ENCODE measurements at regions not wholly inside any gene's neighbourhood (a gene's known extent, or its start where the extent isn't known, plus 50 kb on each side); places are given as distances from the start of the nearest gene placed in this dataset.

DNA sequence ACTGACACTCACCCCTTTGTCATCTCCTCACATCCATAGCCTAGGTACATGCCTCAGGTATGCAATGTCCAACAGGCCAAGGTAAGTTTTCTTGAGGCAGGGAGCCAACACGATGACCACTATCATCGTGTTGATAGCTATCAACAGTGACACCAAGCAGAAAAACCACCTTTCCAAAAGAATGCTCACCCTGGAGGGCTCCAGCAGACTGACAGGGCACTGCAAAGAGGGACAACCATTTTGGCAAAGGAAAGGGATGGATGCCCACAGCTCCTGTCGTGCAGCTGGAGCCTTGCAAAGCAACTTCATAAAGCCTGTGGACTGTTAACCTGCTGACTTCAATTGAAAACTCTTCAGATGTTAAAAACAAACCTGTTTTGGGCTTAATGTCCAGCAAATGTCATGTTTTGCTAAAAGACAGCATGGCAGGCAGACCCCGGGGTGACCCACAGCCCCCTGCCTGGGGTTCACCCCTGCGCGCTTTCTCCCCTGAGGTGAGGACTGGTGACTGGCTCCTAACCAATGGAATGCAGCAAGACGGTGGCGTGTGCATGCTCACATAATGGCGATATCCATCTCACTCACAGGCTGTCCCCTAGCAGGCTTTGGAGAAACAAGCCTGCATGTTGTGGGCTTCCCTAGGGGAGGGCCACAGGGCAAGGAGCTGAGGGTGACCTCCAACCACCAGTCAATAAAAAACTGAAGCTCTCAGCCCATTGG is 293.8 kb downstream of the TCERG1L start:
- no peak overlapping the region for H3K4me3 ChIP-seq
- H3K4me1 ChIP-seq (ENCODE audit: insufficient read depth): no peaks in the 10 kb centered on the region
- in situ Hi-C loops (cut with MboI): no loop called here
- H3K27me3 ChIP-seq (replicated peaks; ENCODE audit: insufficient read depth): no peaks in the 10 kb centered on the region
- H2AFZ ChIP-seq: no peak overlapping the region
- no peak overlapping the region for H3K27ac ChIP-seq
- H3K9me3 ChIP-seq (ENCODE audit: low read depth): no peaks in the 10 kb centered on the region
- H3K9ac ChIP-seq: no peak overlapping the region
- 44 to 49% methylated on average over 9 of the region's 9 CpGs for WGBS, 2 experiments (ENCODE audit: low coverage in 1 of 2, low lambda C conversion rate in 2 of 2, missing lambda C conversion rate in 2 of 2)
- TF ChIP-seq EZH2 (IDR thresholded peaks at IDR 0.05; ENCODE audit: insufficient read depth, poor library complexity, severe bottlenecking) (no peak), EZH2phosphoT487 (IDR thresholded peaks at IDR 0.05; ENCODE audit: insufficient read depth, low read depth) (no peak)
- no peaks in the 10 kb centered on the region for H4K20me1 ChIP-seq (ENCODE audit: insufficient read depth)
- H3F3A ChIP-seq (ENCODE audit: insufficient read depth): no peaks in the 10 kb centered on the region
- H3K4me2 ChIP-seq (ENCODE audit: unreplicated experiment): no peak overlapping the region
- H3K36me3 ChIP-seq (ENCODE audit: low read depth): no peaks in the 10 kb centered on the region
- no peak for DNase-seq
- H3K9me2 ChIP-seq (ENCODE audit: insufficient read depth): no peaks in the 10 kb centered on the region
- H3K79me2 ChIP-seq (ENCODE audit: insufficient read depth): no peaks in the 10 kb centered on the region

DNA sequence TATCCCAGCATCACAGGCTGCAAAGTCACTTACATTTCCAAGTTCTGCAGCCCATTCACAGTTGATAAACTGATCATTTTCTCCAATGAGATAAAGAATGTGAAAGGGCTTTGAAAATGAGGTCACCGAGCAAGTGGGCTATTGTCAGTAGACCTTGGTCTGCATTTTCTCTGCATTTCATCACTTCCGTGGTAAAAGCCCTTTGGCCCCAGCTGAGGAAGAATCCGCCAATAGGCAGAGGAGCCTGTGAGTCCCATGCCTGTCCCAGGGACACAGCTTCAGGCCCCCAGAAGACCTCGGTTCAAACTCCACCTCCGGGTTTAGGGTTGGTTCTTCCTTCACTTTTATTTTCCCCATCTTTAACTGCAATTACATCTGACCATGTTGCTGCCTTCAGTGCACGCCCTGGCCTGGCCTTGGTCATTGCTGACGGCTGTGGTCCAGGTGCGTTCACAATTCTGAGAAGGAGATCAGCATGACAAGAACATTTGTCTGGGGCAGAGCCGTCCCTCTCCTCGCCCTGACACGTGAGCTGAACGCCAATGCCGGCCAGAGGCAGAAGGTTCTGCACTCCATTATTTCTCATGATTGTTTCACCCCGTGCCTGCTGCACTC is 292.5 kb downstream of the TCERG1L start:
- no peaks in the 10 kb centered on the region for H3K79me2 ChIP-seq (ENCODE audit: insufficient read depth)
- no peaks in the 10 kb centered on the region for H3K36me3 ChIP-seq (ENCODE audit: low read depth)
- H3K9me3 ChIP-seq (ENCODE audit: low read depth): no peaks in the 10 kb centered on the region
- H3K4me3 ChIP-seq: no peak overlapping the region
- no peak overlapping the region for H2AFZ ChIP-seq
- H3K9ac ChIP-seq: no peak overlapping the region
- H3K27me3 ChIP-seq (replicated peaks; ENCODE audit: insufficient read depth): no peaks in the 10 kb centered on the region
- H3K4me2 ChIP-seq (ENCODE audit: unreplicated experiment): no peak overlapping the region
- H4K20me1 ChIP-seq (ENCODE audit: insufficient read depth): no peaks in the 10 kb centered on the region
- H3F3A ChIP-seq (ENCODE audit: insufficient read depth): no peaks in the 10 kb centered on the region
- no peak for DNase-seq
- in situ Hi-C loops (cut with MboI): no loop called here
- no peaks in the 10 kb centered on the region for H3K4me1 ChIP-seq (ENCODE audit: insufficient read depth)
- H3K9me2 ChIP-seq (ENCODE audit: insufficient read depth): no peaks in the 10 kb centered on the region
- WGBS, 2 experiments (ENCODE audit: low coverage in 1 of 2, low lambda C conversion rate in 2 of 2, missing lambda C conversion rate in 2 of 2): 45 to 46% methylated on average over 14 of the region's 14 CpGs
- H3K27ac ChIP-seq: no peak overlapping the region
- no peak for TF ChIP-seq EZH2 (IDR thresholded peaks at IDR 0.05; ENCODE audit: insufficient read depth, poor library complexity, severe bottlenecking)
- TF ChIP-seq EZH2phosphoT487 (IDR thresholded peaks at IDR 0.05; ENCODE audit: insufficient read depth, low read depth): no peak

DNA sequence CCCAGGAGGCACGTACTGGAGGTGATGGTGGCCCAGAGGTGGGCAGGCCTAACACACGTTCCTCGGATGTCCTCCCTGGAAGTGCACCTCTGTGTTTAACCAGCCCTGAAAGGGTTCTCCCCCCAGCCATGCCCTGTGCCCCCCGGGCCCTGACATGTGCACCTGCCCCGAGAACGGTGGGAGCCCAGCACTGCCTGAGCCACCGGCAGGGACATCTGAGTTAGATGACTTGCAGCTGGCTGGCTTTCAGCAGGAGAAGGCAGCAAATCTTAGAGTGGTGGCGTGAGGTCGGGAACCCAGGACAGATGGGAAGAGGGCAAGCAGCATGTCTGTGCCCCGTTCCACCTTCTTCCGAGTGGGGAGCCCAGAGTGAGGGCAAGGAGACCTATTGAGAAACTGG is 291.8 kb downstream of the TCERG1L start:
- 36 to 41% methylated on average over 9 to 11 of the region's 11 CpGs for WGBS, 2 experiments (ENCODE audit: low coverage in 1 of 2, low lambda C conversion rate in 2 of 2, missing lambda C conversion rate in 2 of 2)
- Histone ChIP-seq H3K27me3 (replicated peaks; ENCODE audit: insufficient read depth) (no peaks in the 10 kb centered on the region), H3K9ac (no peak overlapping the region), H3K9me3 (ENCODE audit: low read depth) (no peaks in the 10 kb centered on the region), H3K9me2 (ENCODE audit: insufficient read depth) (no peaks in the 10 kb centered on the region), H3K36me3 (ENCODE audit: low read depth) (no peaks in the 10 kb centered on the region), H2AFZ (no peak overlapping the region), H4K20me1 (ENCODE audit: insufficient read depth) (no peaks in the 10 kb centered on the region), H3K4me1 (ENCODE audit: insufficient read depth) (no peaks in the 10 kb centered on the region), H3K4me2 (ENCODE audit: unreplicated experiment) (no peak overlapping the region), H3F3A (ENCODE audit: insufficient read depth) (no peaks in the 10 kb centered on the region), H3K79me2 (ENCODE audit: insufficient read depth) (no peaks in the 10 kb centered on the region), H3K27ac (no peak overlapping the region), H3K4me3 (no peak overlapping the region)
- in situ Hi-C loops (cut with MboI): no loop called here
- DNase-seq: no peak
- TF ChIP-seq EZH2 (IDR thresholded peaks at IDR 0.05; ENCODE audit: insufficient read depth, poor library complexity, severe bottlenecking): no peak

DNA sequence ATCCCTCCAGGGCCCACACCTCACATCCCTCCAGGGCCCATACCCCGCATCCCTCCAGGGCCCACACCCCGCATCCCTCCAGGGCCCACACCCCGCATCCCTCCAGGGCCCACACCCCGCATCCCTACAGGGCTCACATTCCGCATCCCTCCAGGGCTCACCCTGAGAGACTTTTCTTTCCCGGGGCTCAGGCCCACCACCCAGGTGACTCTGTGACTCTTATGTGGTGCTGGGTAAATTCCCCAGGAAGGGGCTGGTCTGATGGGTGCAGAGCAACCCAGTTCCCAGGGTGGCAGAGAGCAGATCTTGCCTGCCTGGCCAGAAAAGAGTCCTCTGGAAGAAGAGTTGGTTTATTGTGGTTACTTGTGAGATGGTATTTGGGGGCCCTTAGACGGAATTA is 290.7 kb downstream of the TCERG1L start:
- TF ChIP-seq EZH2phosphoT487 (IDR thresholded peaks at IDR 0.05; ENCODE audit: insufficient read depth, low read depth): no peak
- Histone ChIP-seq H3K27me3 (replicated peaks; ENCODE audit: insufficient read depth) (no peaks in the 10 kb centered on the region), H2AFZ (no peak overlapping the region), H3K4me2 (ENCODE audit: unreplicated experiment) (no peak overlapping the region), H3K79me2 (ENCODE audit: insufficient read depth) (no peaks in the 10 kb centered on the region), H3K36me3 (ENCODE audit: low read depth) (no peaks in the 10 kb centered on the region), H3K4me1 (ENCODE audit: insufficient read depth) (no peaks in the 10 kb centered on the region), H4K20me1 (ENCODE audit: insufficient read depth) (no peaks in the 10 kb centered on the region), H3K9me2 (ENCODE audit: insufficient read depth) (no peaks in the 10 kb centered on the region), H3K4me3 (no peak overlapping the region), H3K9ac (no peak overlapping the region), H3F3A (ENCODE audit: insufficient read depth) (no peaks in the 10 kb centered on the region), H3K9me3 (ENCODE audit: low read depth) (no peaks in the 10 kb centered on the region), H3K27ac (no peak overlapping the region)
- in situ Hi-C loops (cut with MboI): no loop called here
- no peak for DNase-seq
- 46 to 61% methylated on average over 3 to 7 of the region's 7 CpGs for WGBS, 2 experiments (ENCODE audit: low coverage in 1 of 2, low lambda C conversion rate in 2 of 2, missing lambda C conversion rate in 2 of 2)

Measured in GM23248 (cell line).